Midbrain (tissue), 1 donor: ENCODE measurements at regions not wholly inside any gene's neighbourhood (a gene's known extent, or its start where the extent isn't known, plus 50 kb on each side); places are given as distances from the start of the nearest gene placed in this dataset.
"Not testable (repeated sequence)": the region's sequence is repeated elsewhere in the genome, so short reads cannot be mapped to it uniquely, and the experiment has no call there.

Source experiments
- DNase-seq: peaks from one replicate; lab custom pipeline; 2025; lab: John Stamatoyannopoulos, UW

GRCh38 chr1:73854527-73854926, 343.4 kb downstream of the LRRIQ3 start:
- DNase-seq = no peak

DNA sequence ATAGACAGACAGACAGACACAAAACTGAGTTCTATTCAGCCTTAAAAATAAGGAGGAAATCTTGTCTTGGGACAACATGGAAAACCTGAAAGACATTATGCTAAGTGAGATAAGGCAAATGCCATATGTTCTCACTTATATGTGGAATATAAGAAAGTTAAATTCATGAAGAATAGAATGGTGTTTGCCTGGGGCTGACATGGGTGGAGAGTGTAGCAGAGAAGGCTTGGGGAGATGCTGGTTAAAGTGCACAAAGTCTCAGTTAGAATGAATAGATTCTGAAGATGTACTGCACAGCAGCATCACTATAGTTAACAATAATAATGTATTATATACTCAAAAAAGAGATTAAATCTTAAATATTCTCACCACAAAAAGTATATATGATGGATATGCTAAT, 355.5 kb downstream of the LRRIQ3 start:
- no peak for DNase-seq

GRCh38 chr1:73839922-73840321, 358.1 kb downstream of the LRRIQ3 start:
- DNase-seq = no peak

DNA sequence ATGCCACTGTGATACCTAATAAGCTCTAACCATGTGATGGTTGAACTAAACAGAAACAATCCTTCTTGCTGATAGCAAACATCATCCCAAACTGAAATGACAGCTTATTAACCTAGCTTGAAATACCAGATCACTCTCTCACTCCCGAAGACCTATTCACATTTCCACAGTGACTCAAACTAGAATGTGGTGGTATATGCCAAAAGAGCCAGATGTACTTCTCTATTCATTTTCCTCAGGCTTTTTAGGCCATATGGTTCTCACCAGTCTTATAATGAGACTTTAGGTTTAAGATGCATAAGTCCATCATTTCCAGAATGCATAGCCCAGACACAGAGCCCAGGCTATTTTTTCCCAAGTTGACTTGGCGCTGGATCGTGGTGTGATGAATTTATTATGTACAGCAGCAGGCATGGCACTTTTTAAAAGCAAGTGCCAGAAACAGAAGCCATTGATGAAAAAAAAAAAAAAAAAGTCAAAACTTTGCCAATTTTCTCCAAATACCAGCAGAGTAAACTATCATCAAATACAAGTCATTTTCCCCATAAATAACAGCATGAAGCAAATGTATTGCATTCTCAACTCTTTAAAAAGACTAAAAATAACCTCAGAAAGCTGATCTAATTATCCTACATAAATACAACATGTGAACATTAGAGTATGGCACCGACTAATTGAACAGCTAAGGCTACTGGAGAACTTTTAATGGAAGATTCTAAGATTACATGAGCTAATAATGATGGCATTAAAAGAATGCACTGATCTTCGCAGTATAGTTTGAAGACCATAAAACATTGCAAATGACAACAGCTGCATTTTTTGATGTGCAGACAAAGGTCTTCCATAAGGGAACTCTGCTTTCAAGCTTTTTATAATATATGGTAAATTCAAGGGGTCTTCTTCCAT, 365.4 kb downstream of the LRRIQ3 start:
- no peak for DNase-seq

DNA sequence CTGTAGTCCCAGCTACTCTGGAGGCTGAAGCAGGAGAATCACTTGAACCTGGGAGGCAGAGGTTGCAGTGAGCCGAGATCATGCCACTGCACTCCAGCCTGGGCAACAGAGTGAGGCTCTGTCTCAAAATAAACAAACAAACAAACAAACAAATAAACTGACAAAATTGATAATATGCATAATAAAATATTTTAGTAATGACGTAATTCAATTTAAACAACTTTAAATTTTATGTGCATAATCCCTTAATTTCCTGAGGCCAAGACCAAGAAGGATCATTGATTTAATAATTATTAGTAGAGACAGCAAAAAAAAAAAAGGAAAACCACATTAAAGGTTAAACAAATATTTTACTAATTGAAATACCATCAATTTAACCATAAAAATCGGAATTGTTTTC, 370.7 kb downstream of the LRRIQ3 start:
- DNase-seq = not testable (repeated sequence)

DNA sequence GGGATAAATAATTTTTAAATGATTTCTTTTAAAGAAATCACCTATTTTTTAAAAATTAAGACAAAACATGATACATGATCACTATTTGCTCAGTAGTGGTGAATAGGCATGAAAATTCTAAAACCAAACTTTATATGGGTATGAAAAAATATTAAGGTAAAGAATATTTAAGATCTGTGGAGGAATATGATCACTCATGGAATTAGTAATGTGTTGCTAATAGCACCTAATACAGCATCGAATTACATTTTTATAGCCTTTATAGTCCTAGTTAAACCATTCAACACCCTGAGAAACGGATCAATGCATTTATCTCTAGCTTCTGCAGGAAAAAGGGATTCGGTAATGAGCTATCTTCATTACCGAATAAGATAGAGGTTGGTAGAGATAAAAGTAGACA, 373.9 kb downstream of the LRRIQ3 start:
- no peak for DNase-seq

- no peak for DNase-seq
Measured at GRCh38 chr1:73821520-73821919, 376.5 kb downstream of the LRRIQ3 start.

DNA sequence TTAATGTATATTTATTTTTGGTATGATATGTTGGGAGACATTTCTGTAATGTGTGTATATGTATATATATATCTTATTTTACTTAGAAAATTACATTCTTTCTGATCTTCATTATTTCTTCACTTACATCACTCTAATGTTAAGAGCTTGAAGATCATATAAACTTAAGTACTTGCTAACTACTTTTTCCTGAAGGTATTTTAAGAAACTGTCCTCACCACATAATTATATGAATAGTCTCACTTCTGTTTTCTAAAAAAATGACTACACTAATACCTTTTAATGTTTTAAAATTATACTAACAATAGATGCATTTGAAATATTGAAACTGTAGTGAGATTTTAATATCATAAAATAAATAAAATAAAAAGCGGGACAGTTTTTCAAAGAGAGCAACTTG, 377.1 kb downstream of the LRRIQ3 start:
- no peak for DNase-seq

DNA sequence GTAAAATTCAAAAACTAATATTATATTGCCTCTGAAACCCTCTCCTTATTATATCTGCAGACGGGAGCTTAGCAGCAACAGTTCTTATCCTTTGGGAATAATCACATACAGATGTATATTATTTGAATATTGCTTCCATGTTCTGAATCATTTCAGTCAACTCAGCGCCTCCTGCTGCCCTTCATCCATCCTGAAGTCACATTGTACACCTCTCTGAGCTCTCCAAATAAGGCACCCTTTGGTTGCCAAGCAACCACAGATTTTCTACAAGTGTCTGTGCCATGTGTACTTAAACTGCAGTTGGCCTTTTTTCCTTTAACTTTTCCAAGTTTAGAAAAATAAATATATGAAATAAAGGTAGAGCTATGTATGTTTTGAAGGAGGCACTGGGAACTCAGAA, 384.3 kb downstream of the LRRIQ3 start:
- no peak for DNase-seq

- no peak for DNase-seq
Measured at GRCh38 chr1:73813236-73813635, 384.7 kb downstream of the LRRIQ3 start.

- DNase-seq = no peak
Measured at GRCh38 chr1:73811798-73812197, 386.2 kb downstream of the LRRIQ3 start.

DNA sequence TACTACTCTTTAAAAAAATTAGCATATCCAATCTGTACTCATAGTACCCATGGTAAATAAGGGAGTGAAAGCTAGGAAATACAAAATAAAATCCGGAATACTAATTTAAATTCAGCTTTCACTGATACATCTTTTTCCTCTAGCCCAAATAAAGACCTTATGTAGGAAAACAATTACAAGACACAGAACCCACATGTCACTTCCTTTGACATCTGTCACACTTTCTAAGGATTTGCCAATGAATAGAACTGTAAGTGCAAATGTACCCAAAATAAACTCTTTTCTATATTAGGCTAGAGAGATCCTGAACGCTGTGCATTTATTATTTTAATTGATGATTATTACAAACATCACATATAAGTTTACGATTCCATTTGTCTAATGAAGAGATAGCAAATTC, 393.0 kb downstream of the LRRIQ3 start:
- DNase-seq = no peak

GRCh38 chr1:73803380-73803779, 394.6 kb downstream of the LRRIQ3 start:
- DNase-seq = no peak

- DNase-seq = no peak
Measured at GRCh38 chr1:73801912-73802429, 396.0 kb downstream of the LRRIQ3 start.

GRCh38 chr1:73800376-73800775, 397.6 kb downstream of the LRRIQ3 start:
- DNase-seq = no peak

- DNase-seq = no peak
Measured at GRCh38 chr1:73789965-73790364, 408.0 kb downstream of the LRRIQ3 start.

GRCh38 chr1:73784026-73784425, 413.9 kb downstream of the LRRIQ3 start:
- no peak for DNase-seq

- no peak for DNase-seq
Measured at GRCh38 chr1:73783352-73783751, 414.6 kb downstream of the LRRIQ3 start.

DNA sequence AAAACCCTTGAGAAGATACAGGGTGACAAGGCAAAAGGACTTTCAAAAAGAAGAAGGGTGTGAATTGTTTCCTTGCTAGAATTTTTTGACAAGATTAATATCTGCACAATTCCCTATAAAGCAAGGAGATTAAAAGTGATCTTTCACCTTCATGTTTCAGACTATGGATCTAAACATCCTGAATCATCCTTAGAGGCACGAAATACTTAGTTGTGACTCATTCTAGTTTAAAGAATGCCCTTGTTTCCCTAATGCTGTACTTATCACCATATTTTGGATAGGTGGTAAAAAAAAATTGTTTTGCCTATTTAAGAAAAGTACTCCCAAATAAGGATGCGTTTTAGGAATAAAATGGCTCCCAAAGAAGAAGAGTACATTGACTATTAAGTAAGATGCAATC, 415.1 kb downstream of the LRRIQ3 start:
- no peak for DNase-seq

GRCh38 chr1:73781251-73781650, 416.7 kb downstream of the LRRIQ3 start:
- no peak for DNase-seq

DNA sequence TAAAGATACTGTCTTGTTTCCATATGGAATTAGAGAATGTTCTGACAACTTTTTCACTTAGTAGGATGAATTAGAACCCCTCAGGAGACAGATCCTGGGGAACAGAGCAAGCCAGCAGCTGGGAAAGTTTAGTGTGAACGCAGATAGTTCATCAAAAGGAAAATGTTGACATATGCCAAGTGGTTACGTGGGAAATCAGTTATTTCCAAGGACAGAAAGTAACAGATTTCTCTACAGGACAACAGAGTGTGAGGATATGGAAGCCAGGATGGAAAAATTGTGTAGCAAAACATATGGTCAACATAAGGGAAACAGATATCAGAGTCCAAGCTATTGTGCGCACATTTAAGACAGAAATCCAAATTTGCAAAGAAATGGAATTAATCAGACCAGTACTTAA, 419.5 kb downstream of the LRRIQ3 start:
- DNase-seq = no peak

GRCh38 chr1:73775896-73776295, 422.1 kb downstream of the LRRIQ3 start:
- DNase-seq = no peak

DNA sequence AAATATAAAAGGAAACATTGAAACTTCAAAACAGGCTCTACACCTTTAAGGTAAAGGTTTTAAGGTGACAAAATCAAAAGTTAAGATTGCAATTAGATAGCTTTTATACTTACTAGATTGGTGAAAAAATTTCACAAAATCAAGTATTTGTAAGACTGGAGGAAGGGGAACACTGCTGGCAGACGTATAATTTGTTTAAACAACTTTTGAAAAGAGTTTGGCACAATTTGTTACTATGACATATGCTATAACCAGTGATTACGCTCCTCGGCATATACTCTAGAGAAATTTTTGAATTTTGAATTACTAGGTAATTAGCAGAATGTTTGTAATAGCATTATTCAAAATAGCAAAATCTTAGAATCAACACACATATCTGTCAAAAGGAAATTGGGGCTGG, 425.0 kb downstream of the LRRIQ3 start:
- no peak for DNase-seq

DNA sequence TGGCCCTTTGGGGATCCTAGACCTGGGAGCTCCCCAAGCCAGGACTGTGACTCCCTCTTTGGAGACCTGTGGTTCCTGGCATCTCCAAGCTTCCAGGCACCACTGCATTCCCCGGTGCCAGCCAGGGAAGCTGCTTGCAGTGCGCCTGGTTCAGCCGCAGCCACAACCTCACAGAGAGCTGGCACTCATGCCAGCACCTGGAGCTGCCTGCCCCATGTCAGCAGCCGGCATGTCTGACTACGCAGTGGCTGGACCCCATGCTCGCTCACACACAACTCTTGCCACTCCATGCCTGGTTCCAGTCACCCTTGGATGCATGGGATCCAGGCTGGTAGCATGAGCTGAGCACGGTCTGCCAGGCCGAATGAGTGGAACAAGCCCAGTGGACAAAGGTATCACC, 426.6 kb downstream of the LRRIQ3 start:
- DNase-seq = no peak
